ENCODE measurements at regions not wholly inside any gene's neighbourhood (a gene's known extent, or its start where the extent isn't known, plus 50 kb on each side); places are given as distances from the start of the nearest gene placed in this dataset.

- TF ChIP-seq PBX3 (IDR thresholded peaks at IDR 0.05), result no peak
- TF ChIP-seq ZBTB33 (IDR thresholded peaks at IDR 0.05; ENCODE audit: borderline replicate concordance, low read depth), result no peak
Measured at GRCh38 chr6:78593898-78594667, 273.3 kb upstream of the IRAK1BP1 start (continued).

GRCh38 chr6:78594668-78595066 lies 272.7 kb upstream of the IRAK1BP1 start:
- no peak overlapping the region for H3K9ac ChIP-seq
- 70% methylated on average over 2 of the region's 2 CpGs for WGBS (ENCODE audit: low lambda C conversion rate)
- H3K4me2 ChIP-seq, result no peak overlapping the region
- no peaks in the 10 kb centered on the region for H3K9me2 ChIP-seq
- peaks cover 0 to 11% of the 10 kb centered on the region in 2 experiments; a peak in 3 of 4 replicates for H3K4me1 ChIP-seq (ENCODE audit: control insufficient read depth in 1 of 2, insufficient read depth in 2 of 2, low read depth in 1 of 2, low read length in 1 of 2)
- peaks cover 0 to 9% of the 10 kb centered on the region in 2 experiments for H3K36me3 ChIP-seq (replicated peaks in 1 of 2; ENCODE audit: control insufficient read depth in 1 of 2, insufficient read depth in 2 of 2, low read length in 1 of 2)
- no peaks in the 10 kb centered on the region for H3K27me3 ChIP-seq (ENCODE audit: insufficient read depth)
- CTCF ChIA-PET, result no interaction called here
- no peak overlapping the region for H3K27ac ChIP-seq (ENCODE audit: low read depth in 2 of 2, low read length in 1 of 2)
- TF ChIP-seq ZBTB33 (IDR thresholded peaks at IDR 0.05; ENCODE audit: borderline replicate concordance, low read depth) (no peak), USF2 (IDR thresholded peaks at IDR 0.05; ENCODE audit: borderline replicate concordance, low read depth, low read length) (no peak)
- H3K9me3 ChIP-seq, result no peaks in the 10 kb centered on the region
- no peaks in the 10 kb centered on the region for H3K79me2 ChIP-seq (ENCODE audit: insufficient read depth)
- no peak overlapping the region for H3K4me3 ChIP-seq (ENCODE audit: low read depth in 2 of 2, low read length in 1 of 2)
- peaks cover 17% of the 10 kb centered on the region for H3F3A ChIP-seq (replicated peaks; ENCODE audit: insufficient read depth)
- H4K20me1 ChIP-seq (ENCODE audit: insufficient read depth), result no peaks in the 10 kb centered on the region
- H2AFZ ChIP-seq (ENCODE audit: low read depth), result no peak overlapping the region
- POLR2A ChIA-PET, result no interaction called here
- no peak for DNase-seq

GRCh38 chr6:78597966-78598365 lies 269.4 kb upstream of the IRAK1BP1 start:
- Histone ChIP-seq H3K27ac (ENCODE audit: low read depth in 2 of 2, low read length in 1 of 2) (peak overlapping the region; percentile 55 to 74; a peak in 3 of 4 replicates), H3K9ac (no peak overlapping the region), H3F3A (replicated peaks; ENCODE audit: insufficient read depth) (peaks cover 30% of the 10 kb centered on the region), H3K4me2 (no peak overlapping the region), H3K36me3 (replicated peaks in 1 of 2; ENCODE audit: control insufficient read depth in 1 of 2, insufficient read depth in 2 of 2, low read length in 1 of 2) (peaks cover 0 to 9% of the 10 kb centered on the region in 2 experiments), H3K4me1 (ENCODE audit: control insufficient read depth in 1 of 2, insufficient read depth in 2 of 2, low read depth in 1 of 2, low read length in 1 of 2) (peaks cover 0 to 18% of the 10 kb centered on the region in 2 experiments; a peak in 2 of 4 replicates), H3K27me3 (ENCODE audit: insufficient read depth) (no peaks in the 10 kb centered on the region), H4K20me1 (ENCODE audit: insufficient read depth) (no peaks in the 10 kb centered on the region), H3K79me2 (ENCODE audit: insufficient read depth) (no peaks in the 10 kb centered on the region; the same call in 1 of the 2 replicates), H2AFZ (ENCODE audit: low read depth) (no peak overlapping the region), H3K4me3 (ENCODE audit: low read depth in 2 of 2, low read length in 1 of 2) (no peak overlapping the region), H3K9me2 (no peaks in the 10 kb centered on the region), H3K9me3 (no peaks in the 10 kb centered on the region)
- ChIA-PET POLR2A (no interaction called here), CTCF (interaction anchor here (0.6 to 1.1 kb wide), 2 partner anchors 13 to 212 kb away, joined by 3 to 4 read pairs; no protein-coding TSS in a partner anchor)
- DNase-seq, result no peak
- TF ChIP-seq SMC3 (IDR thresholded peaks at IDR 0.05; ENCODE audit: low read depth, low read length) (no peak), MEF2A (IDR thresholded peaks at IDR 0.05; ENCODE audit: borderline replicate concordance, low read depth) (no peak), FOSL2 (IDR thresholded peaks at IDR 0.05; ENCODE audit: borderline replicate concordance, low read depth) (no peak), IRF3 (IDR thresholded peaks at IDR 0.05; ENCODE audit: low read depth, low read length) (no peak)
- 76% methylated on average over 5 of the region's 5 CpGs for WGBS (ENCODE audit: low lambda C conversion rate)
